Limb (tissue), 2 donors: ENCODE measurements at regions not wholly inside any gene's neighbourhood (a gene's known extent, or its start where the extent isn't known, plus 50 kb on each side); places are given as distances from the start of the nearest gene placed in this dataset.

ENCODE experiments used
- DNase-seq, 2 donors: peaks; one replicate each; pipeline ENCODE4 v3.0.0-alpha.2; 2016; ENCODE audit errors: extremely low spot score in 2 of 2

- DNase-seq, result no peak
Measured at GRCh38 chrX:8319359-8319758, 145.3 kb upstream of the VCX3B start.

GRCh38 chrX:8323356-8323755, 141.3 kb upstream of the VCX3B start:
- no peak for DNase-seq

GRCh38 chrX:8341814-8342590, 122.6 kb upstream of the VCX3B start:
- DNase-seq, result no peak

GRCh38 chrX:8345473-8345872, 119.2 kb upstream of the VCX3B start:
- DNase-seq, result no peak

- DNase-seq, result no peak
Measured at GRCh38 chrX:8346060-8346459, 118.6 kb upstream of the VCX3B start.

GRCh38 chrX:8346892-8347291, 117.7 kb upstream of the VCX3B start:
- no peak for DNase-seq

GRCh38 chrX:8349816-8350544, 114.7 kb upstream of the VCX3B start:
- no peak for DNase-seq

GRCh38 chrX:8358302-8358701, 106.3 kb upstream of the VCX3B start:
- DNase-seq, result no peak

GRCh38 chrX:8364369-8365141, 100.1 kb upstream of the VCX3B start:
- no peak for DNase-seq

- no peak for DNase-seq
Measured at GRCh38 chrX:8366481-8366880, 98.1 kb upstream of the VCX3B start.

GRCh38 chrX:8374041-8374825, 90.4 kb upstream of the VCX3B start:
- DNase-seq, result no peak

GRCh38 chrX:8377041-8377440, 87.6 kb upstream of the VCX3B start:
- no peak for DNase-seq

GRCh38 chrX:8390771-8391170, 73.9 kb upstream of the VCX3B start:
- DNase-seq, result no peak

- DNase-seq, result no peak
Measured at GRCh38 chrX:8403988-8404387, 60.6 kb upstream of the VCX3B start.

GRCh38 chrX:8404471-8404870, 60.2 kb upstream of the VCX3B start:
- no peak for DNase-seq

GRCh38 chrX:8404926-8405325, 59.7 kb upstream of the VCX3B start:
- DNase-seq, result no peak

- no peak for DNase-seq
Measured at GRCh38 chrX:8405631-8406030, 59.0 kb upstream of the VCX3B start.

- DNase-seq, result no peak
Measured at GRCh38 chrX:8413279-8413678, 51.4 kb upstream of the VCX3B start.
